HG02763 (cell line): ENCODE measurements at regions not wholly inside any gene's neighbourhood (a gene's known extent, or its start where the extent isn't known, plus 50 kb on each side); places are given as distances from the start of the nearest gene placed in this dataset.

ENCODE experiments used
- ATAC-seq: cut with Tn5 transposase; IDR thresholded peaks from one replicate; pipeline ENCODE4 v1.9.1; 2021; ENCODE audit warnings: mild to moderate bottlenecking, moderate library complexity; ENCODE audit not compliant: unreplicated experiment

- no peak for ATAC-seq
Observed at GRCh38 chr10:44476409-44477045, 91.6 kb upstream of the CXCL12 start.

- ATAC-seq, result no peak
Observed at GRCh38 chr10:44477046-44477425, 92.1 kb upstream of the CXCL12 start.

- no peak for ATAC-seq
Observed at GRCh38 chr10:44478040-44478439, 93.1 kb upstream of the CXCL12 start.

- ATAC-seq, result no peak
Observed at GRCh38 chr10:44478876-44479705, 94.2 kb upstream of the CXCL12 start.

- ATAC-seq, result no peak
Observed at GRCh38 chr10:44492678-44493077, 107.8 kb upstream of the CXCL12 start.

- ATAC-seq, result no peak
Observed at GRCh38 chr10:44498222-44498621, 113.3 kb upstream of the CXCL12 start.

- ATAC-seq, result no peak
Observed at GRCh38 chr10:44500451-44500850, 115.6 kb upstream of the CXCL12 start.

GRCh38 chr10:44506386-44506785 is 121.5 kb upstream of the CXCL12 start:
- ATAC-seq, result no peak

- ATAC-seq, result no peak
Observed at GRCh38 chr10:44510379-44511115, 125.7 kb upstream of the CXCL12 start.

GRCh38 chr10:44511166-44511565 is 126.3 kb upstream of the CXCL12 start:
- no peak for ATAC-seq

GRCh38 chr10:44511601-44512000 is 126.7 kb upstream of the CXCL12 start:
- no peak for ATAC-seq

- no peak for ATAC-seq
Observed at GRCh38 chr10:44512431-44513022, 127.6 kb upstream of the CXCL12 start.

GRCh38 chr10:44513591-44513990 is 128.7 kb upstream of the CXCL12 start:
- ATAC-seq, result no peak

GRCh38 chr10:44516891-44517290 is 132.0 kb upstream of the CXCL12 start:
- no peak for ATAC-seq

- no peak for ATAC-seq
Observed at GRCh38 chr10:44517635-44518034, 132.7 kb upstream of the CXCL12 start.

- no peak for ATAC-seq
Observed at GRCh38 chr10:44519361-44519760, 134.5 kb upstream of the CXCL12 start.

- ATAC-seq, result no peak
Observed at GRCh38 chr10:44520651-44521050, 135.8 kb upstream of the CXCL12 start.

GRCh38 chr10:44539178-44539577 is 154.3 kb upstream of the CXCL12 start:
- no peak for ATAC-seq

- ATAC-seq, result no peak
Observed at GRCh38 chr10:44552726-44553125, 167.8 kb upstream of the CXCL12 start.

- no peak for ATAC-seq
Observed at GRCh38 chr10:44557596-44558191, 172.8 kb upstream of the CXCL12 start.

- no peak for ATAC-seq
Observed at GRCh38 chr10:44558521-44558920, 173.6 kb upstream of the CXCL12 start.
